GM12864 (cell line): ENCODE measurements at regions not wholly inside any gene's neighbourhood (a gene's known extent, or its start where the extent isn't known, plus 50 kb on each side); places are given as distances from the start of the nearest gene placed in this dataset.

Experiments
- DNase-seq: peaks from one replicate; pipeline ENCODE4 v3.0.0-alpha.2; 2011; ENCODE audit warnings: low read depth
- H3K4me3 ChIP-seq: 2 replicates; pipeline ENCODE4 v1.5.1; 2011; ENCODE audit warnings: mild to moderate bottlenecking, low read depth, low read length, control low read depth
- CTCF ChIP-seq: IDR thresholded peaks from 2 replicates; pipeline ENCODE4 v1.5.1; 2011; ENCODE audit warnings: low read depth, mild to moderate bottlenecking, moderate library complexity, low read length, control low read depth, inconsistent platforms; ENCODE audit errors: missing control alignments

- H3K4me3 ChIP-seq, result no peak overlapping the region
- TF ChIP-seq CTCF, result no peak
- DNase-seq, result no peak
These were observed 399.0 kb upstream of the ARRDC4 start for GRCh38 chr15:97561529-97561928.

DNA sequence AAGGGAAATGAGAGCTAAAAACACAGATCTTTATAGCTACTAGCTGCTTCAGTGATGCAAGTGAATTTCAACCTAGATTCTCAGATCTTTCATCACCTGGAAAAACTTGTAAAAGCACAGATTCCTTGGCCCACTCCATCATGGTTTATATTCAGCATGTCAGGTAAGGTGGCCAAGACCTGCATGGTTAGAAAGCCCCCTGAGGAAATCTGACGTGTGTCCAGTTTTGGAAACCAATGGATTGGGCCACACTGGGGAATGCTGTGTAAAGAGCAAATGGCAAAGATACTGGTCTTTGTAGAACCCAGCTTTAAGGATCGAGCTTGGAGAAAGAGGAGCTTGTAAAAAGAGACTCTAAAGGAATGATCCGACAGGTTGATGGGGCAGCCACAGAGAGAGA is 397.0 kb upstream of the ARRDC4 start:
- DNase-seq, result no peak
- no peak for TF ChIP-seq CTCF

GRCh38 chr15:97566961-97567360 is 393.5 kb upstream of the ARRDC4 start:
- TF ChIP-seq CTCF, result no peak
- no peak for DNase-seq
- no peak overlapping the region for H3K4me3 ChIP-seq

More for the DNA sequence above, 397.0 kb upstream of the ARRDC4 start:
- no peak overlapping the region for H3K4me3 ChIP-seq

GRCh38 chr15:97567411-97567810 is 393.1 kb upstream of the ARRDC4 start:
- no peak for TF ChIP-seq CTCF
- DNase-seq, result no peak
- no peak overlapping the region for H3K4me3 ChIP-seq

- no peak for DNase-seq
- no peak for TF ChIP-seq CTCF
- no peak overlapping the region for H3K4me3 ChIP-seq
These were observed 383.4 kb upstream of the ARRDC4 start for GRCh38 chr15:97576929-97577645.

DNA sequence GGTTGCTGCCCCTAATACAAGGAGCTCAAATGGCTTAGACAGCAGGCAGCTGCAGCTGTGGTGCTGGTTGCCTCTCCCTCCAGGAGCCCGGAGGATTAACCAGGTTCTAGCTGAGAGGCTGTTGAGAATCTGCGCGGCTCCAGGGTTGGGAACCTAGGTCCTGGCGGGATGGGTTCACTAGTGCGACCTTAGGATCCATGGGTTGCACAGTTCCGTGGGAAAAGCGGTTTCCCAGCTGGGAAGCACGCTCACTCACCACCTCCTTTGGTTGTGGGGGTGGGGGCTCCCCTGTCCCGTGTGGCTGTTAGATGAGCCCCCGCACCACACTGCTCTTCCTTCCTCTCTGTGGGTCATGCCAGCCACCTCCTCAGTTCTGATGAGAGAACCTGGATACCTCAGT is 375.1 kb upstream of the ARRDC4 start:
- H3K4me3 ChIP-seq, result no peak overlapping the region
- TF ChIP-seq CTCF, result no peak
- DNase-seq, result no peak

GRCh38 chr15:97592778-97593177 is 367.7 kb upstream of the ARRDC4 start:
- H3K4me3 ChIP-seq, result no peak overlapping the region
- no peak for TF ChIP-seq CTCF
- no peak for DNase-seq
